COLO829 (cell line): ENCODE measurements at regions not wholly inside any gene's neighbourhood (a gene's known extent, or its start where the extent isn't known, plus 50 kb on each side); places are given as distances from the start of the nearest gene placed in this dataset.
"Not testable (repeated sequence)": the region's sequence is repeated elsewhere in the genome, so short reads cannot be mapped to it uniquely, and the experiment has no call there.

Experiments
- DNase-seq: peaks from one replicate; pipeline ENCODE4 v3.0.0; 2012; ENCODE audit warnings: low spot score

DNA sequence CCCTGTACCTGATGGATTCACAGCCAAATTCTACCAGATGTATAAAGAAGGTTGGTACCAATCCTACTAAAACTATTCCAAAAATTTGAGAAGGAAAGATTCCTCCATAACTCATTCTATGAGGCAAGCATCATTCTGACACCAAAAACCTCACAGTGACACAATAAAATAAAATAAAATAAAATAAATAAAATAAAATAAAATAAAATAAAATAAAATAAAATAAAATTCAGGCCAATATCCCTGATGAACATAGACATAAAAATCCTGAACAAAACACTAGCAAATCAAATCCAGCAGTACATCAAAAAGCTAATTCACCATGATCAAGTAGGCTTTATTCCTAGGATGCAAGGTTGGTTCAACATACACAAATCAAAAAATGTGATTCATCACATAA, 108.1 kb downstream of the PROX1 start:
- not testable (repeated sequence) for DNase-seq

GRCh38 chr1:214101246-214101645, 113.5 kb downstream of the PROX1 start:
- peak; percentile 32 for DNase-seq

- no peak for DNase-seq
Measured at GRCh38 chr1:214101828-214102227, 114.1 kb downstream of the PROX1 start.

GRCh38 chr1:214102907-214103306, 115.1 kb downstream of the PROX1 start:
- peak; percentile 88 for DNase-seq

- DNase-seq = no peak
Measured at GRCh38 chr1:214103778-214104177, 116.0 kb downstream of the PROX1 start.

DNA sequence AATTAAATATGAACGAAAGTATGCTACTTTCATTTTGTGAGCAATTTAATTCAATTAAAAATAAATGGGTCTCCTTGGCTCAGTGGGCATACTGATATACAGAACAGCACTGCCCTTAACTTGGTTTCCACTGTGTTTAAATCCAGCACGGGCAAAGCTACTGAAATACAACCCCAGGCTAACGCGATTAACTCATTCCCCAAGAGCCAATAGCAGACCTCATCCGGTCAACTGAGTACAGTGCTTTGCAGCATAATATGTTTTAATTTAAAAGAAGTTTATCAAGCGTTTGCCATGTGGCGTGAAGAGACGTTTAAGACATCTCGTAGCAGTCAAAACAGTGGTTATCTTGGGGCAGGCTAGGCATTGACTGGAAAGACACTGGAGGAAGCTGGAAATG, 118.6 kb downstream of the PROX1 start:
- DNase-seq = no peak

DNA sequence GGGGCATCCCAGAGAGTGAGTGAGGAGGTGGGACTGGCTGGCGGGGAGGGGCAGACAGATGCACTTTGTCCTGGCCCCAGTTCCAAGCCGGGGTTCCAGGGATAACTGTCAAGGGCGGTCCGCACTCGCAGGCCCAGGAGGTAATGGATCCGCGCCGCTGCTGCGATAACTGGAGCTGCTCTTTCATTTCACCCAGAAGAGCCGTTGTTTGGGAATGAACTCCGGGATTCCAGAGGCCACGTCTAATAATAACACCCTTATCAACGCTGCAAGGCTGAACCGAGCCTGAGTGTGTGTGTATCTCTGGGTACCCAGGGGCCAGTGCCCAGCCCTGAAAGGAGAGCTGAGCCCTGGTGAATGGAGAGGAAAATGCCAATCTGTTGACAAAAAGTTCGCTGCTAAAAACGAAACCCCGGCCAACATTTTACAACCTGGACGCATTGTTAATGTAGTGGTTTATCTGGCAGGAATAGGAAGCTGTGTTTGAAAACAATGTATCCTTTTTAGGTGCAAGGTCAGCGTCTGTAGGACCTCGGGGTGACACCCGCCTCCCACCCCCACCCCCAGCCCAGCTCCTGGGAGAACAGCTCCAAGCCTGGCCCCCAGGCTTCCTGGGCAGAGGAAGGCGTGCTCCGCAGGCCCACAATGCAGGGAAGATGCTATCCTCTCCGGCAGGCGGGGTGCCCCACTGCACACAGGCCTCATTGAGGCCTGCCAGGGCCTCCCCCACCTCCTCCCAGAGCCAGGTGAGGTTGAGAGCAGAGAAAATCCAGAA, 119.7 kb downstream of the PROX1 start:
- no peak for DNase-seq

GRCh38 chr1:214108097-214108446, 120.3 kb downstream of the PROX1 start:
- peak; percentile 77 for DNase-seq

- no peak for DNase-seq
Measured at GRCh38 chr1:214111796-214112195, 124.0 kb downstream of the PROX1 start.

DNA sequence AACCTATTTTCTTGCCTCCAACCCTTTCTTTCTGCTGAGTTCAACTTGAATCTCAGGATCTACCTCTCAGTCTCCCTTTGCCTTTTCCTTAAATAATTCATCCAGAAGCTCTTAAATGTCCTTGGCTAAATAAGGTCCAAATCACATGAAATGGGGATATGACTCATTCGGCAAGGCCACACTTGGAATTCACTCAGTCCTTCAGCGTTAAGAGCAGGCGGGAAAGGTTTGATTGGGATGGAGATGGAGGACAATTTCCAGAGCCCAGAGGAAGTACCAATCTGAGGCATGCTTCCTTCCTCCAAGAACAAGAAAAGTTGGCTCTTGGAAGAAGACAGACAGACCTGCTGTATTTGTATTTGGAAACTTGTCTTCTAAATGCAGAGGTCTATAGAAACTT, 128.5 kb downstream of the PROX1 start:
- DNase-seq = no peak

DNA sequence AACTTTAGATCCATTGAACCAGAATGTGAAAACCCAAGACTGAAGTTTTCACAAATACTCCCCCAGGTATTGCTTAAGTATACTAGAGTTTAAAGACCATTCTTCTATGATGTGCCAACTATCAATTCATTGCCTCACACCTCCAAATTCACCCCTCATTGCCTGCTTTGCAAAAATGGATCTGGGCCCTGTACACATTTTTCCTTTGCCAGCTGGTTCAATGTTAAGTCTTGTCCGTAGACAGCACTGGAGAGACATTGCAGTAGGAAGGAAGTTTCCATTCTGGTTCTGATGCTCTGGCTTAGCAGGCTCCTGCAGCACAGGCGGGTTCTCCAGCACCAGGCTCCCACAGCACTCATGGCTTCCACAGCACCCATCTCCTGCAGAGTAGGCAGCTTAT, 130.0 kb downstream of the PROX1 start:
- no peak for DNase-seq

DNA sequence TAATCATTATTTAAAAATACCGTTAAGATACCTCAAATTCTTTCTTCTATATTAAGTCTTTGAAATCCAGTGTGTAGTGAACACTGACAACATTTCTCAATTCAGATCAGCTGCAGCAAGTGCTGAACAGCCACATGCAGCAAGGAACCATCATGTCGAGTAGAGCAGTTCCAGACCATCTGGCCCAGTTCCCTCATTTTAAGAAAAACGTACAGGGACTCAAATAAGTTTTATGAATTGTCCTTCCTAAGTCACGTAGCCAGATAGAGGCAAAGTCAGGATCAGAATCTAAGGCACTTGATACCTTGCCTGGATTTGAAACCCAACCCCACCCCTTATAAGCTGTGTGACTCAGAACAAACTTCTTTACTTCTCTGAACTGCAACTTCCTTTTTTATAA, 132.4 kb downstream of the PROX1 start:
- no peak for DNase-seq

DNA sequence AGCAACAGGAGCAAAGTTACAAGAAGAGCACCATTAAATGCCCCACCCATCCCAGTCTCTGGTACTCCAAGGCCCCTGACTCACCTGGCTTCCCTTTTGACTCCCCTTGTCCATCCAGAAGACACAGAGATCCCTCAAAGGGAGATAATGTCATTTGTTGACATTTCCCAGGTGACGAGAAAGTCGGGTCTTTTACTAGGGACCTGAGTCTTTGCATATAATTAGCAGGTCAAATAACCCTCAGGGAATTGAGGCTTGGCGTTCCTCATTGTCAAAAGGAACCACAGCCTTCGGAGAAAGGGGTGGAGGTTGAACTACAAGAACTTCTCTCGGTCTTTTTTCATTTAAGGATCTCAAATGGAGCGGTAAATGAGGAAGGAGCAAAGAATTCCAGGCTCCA, 133.2 kb downstream of the PROX1 start:
- DNase-seq = no peak

DNA sequence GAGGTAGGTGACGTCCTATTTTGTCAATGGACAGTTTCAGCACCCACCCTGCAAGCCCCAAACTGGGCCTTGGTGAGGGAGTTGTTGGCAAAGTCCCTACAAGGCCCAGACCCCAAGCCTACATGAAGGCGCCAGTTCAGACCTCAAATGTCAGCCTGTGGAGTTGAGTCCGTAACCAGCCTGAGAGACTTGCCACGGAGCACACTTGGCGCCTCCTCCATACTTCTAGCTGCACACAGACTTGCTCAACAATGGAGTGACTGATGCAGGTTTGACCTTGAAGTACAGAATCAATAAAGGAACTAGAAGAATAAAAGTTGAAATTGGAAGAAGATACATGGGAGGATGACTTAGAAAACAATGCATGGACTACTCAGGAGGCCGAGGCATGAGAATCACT, 134.3 kb downstream of the PROX1 start:
- no peak for DNase-seq

GRCh38 chr1:214123061-214123784, 135.4 kb downstream of the PROX1 start:
- DNase-seq = peak; percentile 77

GRCh38 chr1:214124281-214124805, 136.6 kb downstream of the PROX1 start:
- no peak for DNase-seq

DNA sequence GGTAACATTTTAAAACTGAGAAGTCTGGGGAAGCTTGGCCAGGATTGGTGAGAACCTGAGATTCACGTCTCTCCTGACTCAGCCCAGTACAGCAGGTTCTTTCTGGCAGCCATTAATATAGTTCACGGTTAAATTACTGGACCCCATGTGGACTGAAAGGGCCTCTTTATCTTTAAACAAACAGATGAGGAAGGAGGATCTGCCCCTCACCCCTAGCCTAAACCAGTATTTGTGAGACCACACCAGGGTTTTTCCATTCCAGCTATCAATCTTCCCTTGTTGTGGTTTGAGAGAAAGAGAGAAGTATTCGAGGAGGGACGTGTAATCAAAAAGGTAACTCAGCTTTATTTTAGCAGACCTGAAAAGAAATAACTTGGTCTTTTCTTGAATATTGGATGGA, 137.1 kb downstream of the PROX1 start:
- no peak for DNase-seq

DNA sequence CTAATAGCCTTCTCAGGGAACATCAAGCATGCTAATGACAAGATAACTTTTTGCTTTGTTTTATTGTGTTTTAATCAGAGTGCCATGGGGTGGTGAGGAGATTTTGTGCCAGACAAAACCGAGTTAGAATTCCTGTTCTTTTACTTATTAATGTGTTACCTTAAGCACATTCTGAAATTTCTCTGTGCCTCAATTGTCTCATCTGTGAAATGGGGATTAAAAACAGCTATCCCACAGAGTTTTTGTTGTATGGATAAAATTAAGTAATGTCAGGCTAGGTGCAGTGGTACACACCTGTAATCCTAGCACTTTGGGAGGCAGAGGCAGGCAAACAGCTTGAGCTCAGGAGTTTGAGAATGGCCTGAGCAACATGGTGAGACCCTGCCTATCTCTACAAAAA, 138.0 kb downstream of the PROX1 start:
- no peak for DNase-seq

DNA sequence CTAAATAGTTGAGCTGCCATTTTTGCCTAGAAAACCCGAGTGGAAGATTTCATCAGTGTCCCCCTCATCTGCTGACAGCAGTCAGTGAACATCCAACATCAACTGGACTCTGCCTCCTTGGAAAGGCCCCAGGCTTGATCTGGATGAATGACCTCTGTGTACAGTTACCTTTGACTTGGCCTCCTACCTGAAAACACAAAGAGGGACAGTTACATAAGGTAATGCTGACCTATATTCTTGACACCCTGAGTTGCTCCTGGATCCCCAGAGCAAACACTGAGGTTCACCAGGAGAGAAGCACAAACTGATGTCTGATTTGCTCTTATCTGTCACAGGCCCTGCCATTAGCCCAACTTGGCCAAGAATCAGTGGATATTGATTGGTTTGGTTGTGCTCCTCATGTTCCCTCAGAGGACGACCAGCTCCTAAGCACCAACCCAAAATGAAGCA, 138.9 kb downstream of the PROX1 start:
- DNase-seq = no peak

GRCh38 chr1:214127705-214128104, 139.9 kb downstream of the PROX1 start:
- no peak for DNase-seq

GRCh38 chr1:214135886-214136285, 145.1 kb upstream of the SMYD2 start:
- DNase-seq = no peak

GRCh38 chr1:214136324-214136919, 144.5 kb upstream of the SMYD2 start:
- no peak for DNase-seq

DNA sequence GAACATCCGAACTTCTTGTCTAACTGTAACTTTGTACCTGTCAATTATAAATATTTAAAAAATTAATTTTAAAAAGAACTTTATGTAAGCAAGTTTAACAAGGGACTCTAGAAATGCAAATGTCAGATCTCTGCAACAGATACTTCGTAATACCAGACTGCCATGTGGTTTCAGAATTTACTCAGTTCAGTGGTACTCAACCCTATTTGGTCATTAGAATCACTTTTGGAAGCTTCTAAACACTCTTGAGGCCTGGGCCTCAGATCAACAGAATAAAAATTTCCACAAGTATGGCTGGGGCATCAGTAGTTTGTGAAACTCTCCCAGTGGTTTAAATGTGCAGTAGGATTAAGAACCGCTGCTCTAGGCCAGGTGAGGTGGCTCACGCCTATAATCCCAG, 139.5 kb upstream of the SMYD2 start:
- no peak for DNase-seq
